ENCODE measurements at regions not wholly inside any gene's neighbourhood (a gene's known extent, or its start where the extent isn't known, plus 50 kb on each side); places are given as distances from the start of the nearest gene placed in this dataset.
A peak's percentile ranks its signal among the peaks of the same experiment; 100 is the strongest.

- WGBS (ENCODE audit: insufficient coverage), result no CpG with 5 or more reads among the region's 3 CpGs
- Histone ChIP-seq H3K9me3 (replicated peaks; ENCODE audit: control insufficient read depth, low read depth, low read length) (no peaks in the 10 kb centered on the region), H3K27ac (ENCODE audit: low read length) (no peak overlapping the region), H3K27me3 (ENCODE audit: control insufficient read depth, insufficient read depth, low read length) (no peaks in the 10 kb centered on the region), H3K4me1 (ENCODE audit: control insufficient read depth, insufficient read depth, low read length) (no peaks in the 10 kb centered on the region), H3K36me3 (ENCODE audit: control insufficient read depth, insufficient read depth, low read length) (no peaks in the 10 kb centered on the region), H3K4me3 (ENCODE audit: low read length) (no peak overlapping the region)
- DNase-seq, result no peak
These were observed 161.6 kb upstream of the NCK2 start for GRCh38 chr2:105582952-105583660.

- no peaks in the 10 kb centered on the region for H3K9me3 ChIP-seq (replicated peaks; ENCODE audit: control insufficient read depth, low read depth, low read length)
- no peak overlapping the region for H3K27ac ChIP-seq (ENCODE audit: low read length)
- H3K27me3 ChIP-seq (ENCODE audit: control insufficient read depth, insufficient read depth, low read length), result no peaks in the 10 kb centered on the region
- H3K4me1 ChIP-seq (ENCODE audit: control insufficient read depth, insufficient read depth, low read length), result peaks cover 4% of the 10 kb centered on the region
- WGBS (ENCODE audit: insufficient coverage), result 60% methylated on average over 1 of the region's 3 CpGs
- no peak for DNase-seq
- no peak overlapping the region for H3K4me3 ChIP-seq (ENCODE audit: low read length)
- no peaks in the 10 kb centered on the region for H3K36me3 ChIP-seq (ENCODE audit: control insufficient read depth, insufficient read depth, low read length)
These were observed 163.2 kb upstream of the NCK2 start for GRCh38 chr2:105581555-105581944.

GRCh38 chr2:105580870-105581554 lies 163.7 kb upstream of the NCK2 start:
- H3K36me3 ChIP-seq (ENCODE audit: control insufficient read depth, insufficient read depth, low read length), result no peaks in the 10 kb centered on the region
- no peak overlapping the region for H3K27ac ChIP-seq (ENCODE audit: low read length)
- no peak overlapping the region for H3K4me3 ChIP-seq (ENCODE audit: low read length)
- 71% methylated on average over 1 of the region's 1 CpG for WGBS (ENCODE audit: insufficient coverage)
- no peaks in the 10 kb centered on the region for H3K9me3 ChIP-seq (replicated peaks; ENCODE audit: control insufficient read depth, low read depth, low read length)
- no peaks in the 10 kb centered on the region for H3K27me3 ChIP-seq (ENCODE audit: control insufficient read depth, insufficient read depth, low read length)
- H3K4me1 ChIP-seq (ENCODE audit: control insufficient read depth, insufficient read depth, low read length), result peaks cover 5% of the 10 kb centered on the region
- DNase-seq, result no peak

GRCh38 chr2:105580216-105580615 lies 164.5 kb upstream of the NCK2 start:
- WGBS (ENCODE audit: insufficient coverage), result 86% methylated on average over 2 of the region's 5 CpGs
- Histone ChIP-seq H3K4me3 (ENCODE audit: low read length) (no peak overlapping the region), H3K9me3 (replicated peaks; ENCODE audit: control insufficient read depth, low read depth, low read length) (no peaks in the 10 kb centered on the region), H3K27ac (ENCODE audit: low read length) (no peak overlapping the region), H3K36me3 (ENCODE audit: control insufficient read depth, insufficient read depth, low read length) (no peaks in the 10 kb centered on the region), H3K4me1 (ENCODE audit: control insufficient read depth, insufficient read depth, low read length) (peaks cover 10% of the 10 kb centered on the region), H3K27me3 (ENCODE audit: control insufficient read depth, insufficient read depth, low read length) (no peaks in the 10 kb centered on the region)
- DNase-seq, result no peak

DNA sequence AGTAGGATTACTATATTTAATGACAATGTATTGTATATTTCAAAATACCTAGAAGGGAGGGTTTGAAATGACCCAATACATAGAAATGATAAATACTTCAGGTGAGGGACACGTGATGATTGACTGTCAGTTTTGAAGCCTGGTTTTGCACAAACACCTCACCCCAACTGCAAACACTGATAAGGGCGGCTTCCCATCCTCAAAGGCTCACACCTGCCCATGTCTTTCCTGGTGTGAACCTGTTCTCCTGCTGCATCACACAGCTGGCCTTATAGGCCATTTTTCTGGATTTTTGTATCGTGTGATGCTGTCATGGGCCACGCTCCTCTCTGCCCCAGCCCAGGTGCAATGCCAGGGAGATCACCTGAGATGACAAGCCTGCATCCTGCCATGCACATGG lies 166.5 kb upstream of the NCK2 start:
- no peak for DNase-seq
- no peak overlapping the region for H3K4me3 ChIP-seq (ENCODE audit: low read length)
- no peak overlapping the region for H3K27ac ChIP-seq (ENCODE audit: low read length)
- H3K27me3 ChIP-seq (ENCODE audit: control insufficient read depth, insufficient read depth, low read length), result no peaks in the 10 kb centered on the region
- H3K36me3 ChIP-seq (ENCODE audit: control insufficient read depth, insufficient read depth, low read length), result no peaks in the 10 kb centered on the region
- H3K9me3 ChIP-seq (replicated peaks; ENCODE audit: control insufficient read depth, low read depth, low read length), result no peaks in the 10 kb centered on the region
- peaks cover 10% of the 10 kb centered on the region for H3K4me1 ChIP-seq (ENCODE audit: control insufficient read depth, insufficient read depth, low read length)
- WGBS (ENCODE audit: insufficient coverage), result 75% methylated on average over 2 of the region's 4 CpGs

DNA sequence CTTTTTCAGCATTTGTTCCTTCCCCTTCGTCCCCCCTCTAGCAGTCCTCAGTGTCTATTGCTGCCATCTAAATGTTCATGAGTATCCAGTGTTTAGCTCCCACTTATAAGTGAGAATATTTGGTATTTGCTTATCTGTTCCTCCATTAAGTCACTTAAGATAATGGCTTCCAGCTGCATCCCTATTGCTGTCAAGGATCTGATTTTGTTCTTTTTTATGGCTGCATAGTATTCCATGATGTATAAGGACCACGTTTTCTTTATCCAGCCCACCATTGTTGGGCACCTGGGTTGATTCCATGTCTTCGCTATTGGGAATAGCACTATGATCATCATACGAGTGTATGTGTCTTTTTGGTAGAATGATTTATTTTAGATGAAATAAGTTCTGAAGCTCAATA lies 166.9 kb upstream of the NCK2 start:
- H3K27ac ChIP-seq (ENCODE audit: low read length), result no peak overlapping the region
- H3K9me3 ChIP-seq (replicated peaks; ENCODE audit: control insufficient read depth, low read depth, low read length), result no peaks in the 10 kb centered on the region
- H3K4me1 ChIP-seq (ENCODE audit: control insufficient read depth, insufficient read depth, low read length), result peaks cover 10% of the 10 kb centered on the region
- DNase-seq, result no peak
- H3K4me3 ChIP-seq (ENCODE audit: low read length), result no peak overlapping the region
- no peaks in the 10 kb centered on the region for H3K27me3 ChIP-seq (ENCODE audit: control insufficient read depth, insufficient read depth, low read length)
- no peaks in the 10 kb centered on the region for H3K36me3 ChIP-seq (ENCODE audit: control insufficient read depth, insufficient read depth, low read length)
- WGBS (ENCODE audit: insufficient coverage), result no CpG with 5 or more reads among the region's 4 CpGs

DNA sequence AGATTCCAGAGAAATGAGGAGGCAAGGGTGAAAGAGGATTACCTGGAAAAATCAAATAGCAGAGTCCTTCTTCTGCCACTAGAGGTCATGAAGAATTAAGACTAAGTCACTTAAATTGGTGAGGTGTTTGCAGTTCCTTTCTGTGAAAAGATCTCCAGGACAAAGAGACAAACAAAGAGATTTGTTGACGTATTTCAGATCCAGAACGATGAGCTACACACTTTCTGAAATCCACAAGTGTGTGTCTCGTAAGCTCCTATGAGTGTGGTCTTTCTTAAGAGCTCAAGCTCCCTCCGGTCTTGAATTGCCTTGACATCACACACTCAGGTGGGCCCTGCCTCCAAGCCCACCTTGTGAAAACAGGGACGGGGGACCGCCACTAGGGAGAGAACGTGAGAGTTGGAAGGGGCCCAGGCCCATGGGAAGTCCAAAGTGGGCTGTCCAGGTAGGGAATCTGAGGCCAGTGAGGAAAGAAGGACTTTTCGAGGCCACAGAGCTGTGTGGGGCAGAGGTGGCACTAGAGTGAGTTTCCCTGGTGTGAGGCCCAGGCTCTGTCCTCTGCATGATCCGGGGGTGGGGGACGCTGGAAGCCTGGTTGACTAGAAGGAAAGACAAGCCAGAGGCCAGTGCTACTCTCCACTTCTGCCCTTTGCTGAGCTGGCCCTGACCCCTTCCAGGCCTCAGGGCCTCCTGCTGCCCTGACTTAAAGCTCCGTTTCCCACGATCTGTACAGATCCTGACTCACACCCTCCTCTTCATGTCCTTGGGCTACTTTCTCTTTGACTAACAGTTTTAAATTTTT lies 168.1 kb upstream of the NCK2 start:
- no peaks in the 10 kb centered on the region for H3K36me3 ChIP-seq (ENCODE audit: control insufficient read depth, insufficient read depth, low read length)
- no peaks in the 10 kb centered on the region for H3K9me3 ChIP-seq (replicated peaks; ENCODE audit: control insufficient read depth, low read depth, low read length)
- no peak overlapping the region for H3K27ac ChIP-seq (ENCODE audit: low read length)
- no peak overlapping the region for H3K4me3 ChIP-seq (ENCODE audit: low read length)
- H3K27me3 ChIP-seq (ENCODE audit: control insufficient read depth, insufficient read depth, low read length), result no peaks in the 10 kb centered on the region
- DNase-seq, result peak; percentile 76
- 55% methylated on average over 7 of the region's 12 CpGs for WGBS (ENCODE audit: insufficient coverage)
- H3K4me1 ChIP-seq (ENCODE audit: control insufficient read depth, insufficient read depth, low read length), result peaks cover 10% of the 10 kb centered on the region

DNA sequence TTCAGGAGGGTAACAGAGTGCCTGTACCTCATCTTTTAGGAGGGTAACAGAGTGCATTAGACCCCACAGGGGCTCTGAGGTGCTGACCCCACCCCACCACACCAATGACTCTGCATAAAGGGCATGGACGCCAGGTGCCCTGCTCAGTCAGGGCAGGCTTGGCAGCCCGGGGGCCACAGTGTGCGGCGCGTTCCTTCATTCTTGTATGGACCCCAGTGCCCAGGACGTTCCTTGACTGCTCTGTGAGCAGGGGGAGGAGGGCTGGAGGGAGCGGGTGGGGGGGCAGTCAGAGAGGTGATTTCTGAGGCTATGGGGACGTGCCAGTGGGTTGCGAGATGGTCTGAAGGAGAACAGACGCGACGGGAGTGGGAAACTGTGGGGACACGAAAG lies 168.7 kb upstream of the NCK2 start:
- Histone ChIP-seq H3K36me3 (ENCODE audit: control insufficient read depth, insufficient read depth, low read length) (no peaks in the 10 kb centered on the region), H3K9me3 (replicated peaks; ENCODE audit: control insufficient read depth, low read depth, low read length) (no peaks in the 10 kb centered on the region), H3K4me1 (ENCODE audit: control insufficient read depth, insufficient read depth, low read length) (peaks cover 10% of the 10 kb centered on the region), H3K27me3 (ENCODE audit: control insufficient read depth, insufficient read depth, low read length) (no peaks in the 10 kb centered on the region), H3K4me3 (ENCODE audit: low read length) (no peak overlapping the region), H3K27ac (ENCODE audit: low read length) (no peak overlapping the region)
- WGBS (ENCODE audit: insufficient coverage), result 60% methylated on average over 13 of the region's 13 CpGs
- no peak for DNase-seq

DNA sequence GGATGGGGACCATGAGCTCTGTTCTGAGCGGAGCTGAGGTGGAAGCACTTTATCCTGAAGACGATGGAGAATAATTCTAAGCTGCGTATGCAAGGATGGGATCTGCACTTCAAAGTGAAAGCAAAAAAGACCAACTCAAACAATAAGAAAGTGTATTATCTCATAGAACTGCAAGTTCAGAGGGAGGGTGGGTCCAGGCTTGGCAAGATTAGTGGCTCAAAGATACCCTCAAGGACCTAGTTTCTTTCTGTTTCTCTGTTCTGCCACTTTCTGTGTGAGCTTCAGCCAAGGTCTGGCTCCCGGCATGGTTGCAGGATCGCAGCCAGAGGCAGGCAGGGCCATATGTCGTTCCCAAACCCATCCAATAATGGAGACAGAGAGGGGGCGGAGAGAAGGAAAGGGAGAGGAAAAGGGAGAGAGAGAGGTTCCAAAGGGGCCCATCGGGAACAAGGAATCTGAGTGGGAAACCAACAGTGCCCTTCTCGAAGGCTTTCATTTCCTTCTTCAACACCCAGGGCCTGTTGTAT lies 169.2 kb upstream of the NCK2 start:
- no peak overlapping the region for H3K4me3 ChIP-seq (ENCODE audit: low read length)
- H3K27ac ChIP-seq (ENCODE audit: low read length), result no peak overlapping the region
- no peak for DNase-seq

DNA sequence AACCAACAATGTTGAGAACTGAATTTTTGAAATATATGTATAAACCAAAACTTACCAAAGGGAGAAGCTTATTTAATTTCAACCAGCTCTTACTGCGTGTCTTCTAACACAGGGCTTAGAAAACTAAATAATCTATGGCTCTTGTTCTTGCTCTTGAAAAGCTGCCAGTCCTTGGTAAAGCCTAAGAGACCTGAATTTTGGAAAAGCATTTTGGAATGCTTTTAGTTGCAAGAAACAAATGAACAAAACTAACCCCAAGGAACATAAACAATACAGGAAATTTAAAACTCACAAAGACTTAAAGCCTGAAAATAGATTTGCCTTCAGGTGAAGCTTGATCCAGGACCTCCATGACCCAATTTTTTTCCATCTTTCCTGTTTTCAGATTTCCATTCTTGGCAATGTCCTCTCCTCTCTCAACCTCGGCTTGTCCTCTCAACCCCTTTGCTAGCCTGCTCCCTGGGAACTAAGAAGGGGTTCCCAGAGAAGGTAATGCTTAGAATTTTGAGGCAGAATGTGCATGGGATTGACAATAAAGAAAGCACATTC lies 169.8 kb upstream of the NCK2 start:
- Histone ChIP-seq H3K4me3 (ENCODE audit: low read length) (no peak overlapping the region), H3K4me1 (ENCODE audit: control insufficient read depth, insufficient read depth, low read length) (peaks cover 10% of the 10 kb centered on the region), H3K27me3 (ENCODE audit: control insufficient read depth, insufficient read depth, low read length) (no peaks in the 10 kb centered on the region), H3K27ac (ENCODE audit: low read length) (no peak overlapping the region), H3K9me3 (replicated peaks; ENCODE audit: control insufficient read depth, low read depth, low read length) (no peaks in the 10 kb centered on the region), H3K36me3 (ENCODE audit: control insufficient read depth, insufficient read depth, low read length) (no peaks in the 10 kb centered on the region)
- WGBS (ENCODE audit: insufficient coverage), result no CpG with 5 or more reads among the region's 2 CpGs
- DNase-seq, result no peak

More for the DNA sequence above, 169.2 kb upstream of the NCK2 start:
- no CpG with 5 or more reads among the region's 9 CpGs for WGBS (ENCODE audit: insufficient coverage)
- H3K9me3 ChIP-seq (replicated peaks; ENCODE audit: control insufficient read depth, low read depth, low read length), result no peaks in the 10 kb centered on the region
- peaks cover 10% of the 10 kb centered on the region for H3K4me1 ChIP-seq (ENCODE audit: control insufficient read depth, insufficient read depth, low read length)
- no peaks in the 10 kb centered on the region for H3K27me3 ChIP-seq (ENCODE audit: control insufficient read depth, insufficient read depth, low read length)
- no peaks in the 10 kb centered on the region for H3K36me3 ChIP-seq (ENCODE audit: control insufficient read depth, insufficient read depth, low read length)

Data from muscle of leg (tissue), 3 donors.